ENCODE measurements at regions not wholly inside any gene's neighbourhood (a gene's known extent, or its start where the extent isn't known, plus 50 kb on each side); places are given as distances from the start of the nearest gene placed in this dataset.

GRCh38 chr17:52965856-52966255 is 807.3 kb upstream of the CA10 start:
- TF ChIP-seq CTCF (IDR thresholded peaks at IDR 0.05; ENCODE audit: low read length), result no peak
- no peak for TF ChIP-seq EZH2 (IDR thresholded peaks at IDR 0.05; ENCODE audit: borderline replicate concordance, low read length)

Measured in OCI-LY1 (cell line).